MCF 10A (cell line): ENCODE measurements at regions not wholly inside any gene's neighbourhood (a gene's known extent, or its start where the extent isn't known, plus 50 kb on each side); places are given as distances from the start of the nearest gene placed in this dataset.

Source experiments
- BruUV-seq: library from RNA; stranded (reverse); fragments of 400-500 nt; replicated peaks from 2 replicates; lab custom pipeline; 2021; lab: Mats Ljungman, UMichigan
- CTCF ChIA-PET: fragments of 300-600 bp; sonication (Branson Sonifier 250); formaldehyde crosslinking; extraction: SDS; loops from one replicate; lab custom pipeline; 2021; ENCODE audit warnings: antibody characterized with exemption, inconsistent platforms; lab: Yijun Ruan, JAX
- POLR2A ChIA-PET: fragments of 300-600, 350-650 bp; sonication (Branson Sonifier 250); formaldehyde crosslinking; extraction: SDS; loops from one replicate; lab custom pipeline; 2020; ENCODE audit warnings: antibody characterized with exemption, inconsistent platforms; lab: Yijun Ruan, JAX
- DNase-seq: peaks from one replicate; pipeline ENCODE4 v3.0.0-alpha.2; 2018; ENCODE audit not compliant: unreplicated experiment
- H3K27ac Mint-ChIP-seq: one replicate; pipeline ENCODE4 v1.8.0; 2022; ENCODE audit warnings: mild to moderate bottlenecking, low read depth, mixed read lengths; ENCODE audit not compliant: unreplicated experiment
- H3K27me3 Mint-ChIP-seq: one replicate; pipeline ENCODE4 v1.8.0; 2022; ENCODE audit warnings: mixed read lengths; ENCODE audit not compliant: insufficient read depth, unreplicated experiment
- H3K36me3 Mint-ChIP-seq: one replicate; pipeline ENCODE4 v1.8.0; 2022; ENCODE audit warnings: mild to moderate bottlenecking, moderate library complexity, mixed read lengths; ENCODE audit not compliant: insufficient read depth, unreplicated experiment
- H3K4me1 Mint-ChIP-seq: one replicate; pipeline ENCODE4 v1.8.0; 2022; ENCODE audit warnings: mixed read lengths; ENCODE audit not compliant: insufficient read depth, unreplicated experiment
- H3K4me3 Mint-ChIP-seq: one replicate; pipeline ENCODE4 v1.8.0; 2022; ENCODE audit warnings: mild to moderate bottlenecking, moderate library complexity, mixed read lengths; ENCODE audit not compliant: unreplicated experiment
- H3K9me3 Mint-ChIP-seq: one replicate; pipeline ENCODE4 v1.8.0; 2022; ENCODE audit warnings: mixed read lengths; ENCODE audit not compliant: unreplicated experiment
- CTCF ChIP-seq: fragments of 200-600 bp; IDR thresholded peaks from one replicate; pipeline ENCODE4 v1.8.0; 2022; ENCODE audit warnings: antibody characterized with exemption, mild to moderate bottlenecking; ENCODE audit not compliant: unreplicated experiment
- intact Hi-C: fragments of 100-400 bp; cut with micrococcal nuclease; formaldehyde crosslinking; loops from 2 replicates; pipeline ENCODE4 v1.14.1; 2022

- H3K4me3 Mint-ChIP-seq, result no peak overlapping the region
- H3K9me3 Mint-ChIP-seq, result peaks cover 4% of the 10 kb centered on the region
- no TSS peak for BruUV-seq
- peaks cover 6% of the 10 kb centered on the region for H3K4me1 Mint-ChIP-seq
- CTCF ChIA-PET, result no interaction called here
- no peak overlapping the region for H3K27ac Mint-ChIP-seq
- intact Hi-C loops, result no loop called here
- no peaks in the 10 kb centered on the region for H3K36me3 Mint-ChIP-seq
- no peak for DNase-seq
- POLR2A ChIA-PET, result no interaction called here
- no peak for TF ChIP-seq CTCF
- H3K27me3 Mint-ChIP-seq, result peaks cover 66% of the 10 kb centered on the region
These were observed 94.7 kb downstream of the RAMP3 start for GRCh38 chr7:45252248-45252647.

- Mint-ChIP-seq H3K4me1 (peaks cover 6% of the 10 kb centered on the region), H3K36me3 (no peaks in the 10 kb centered on the region), H3K9me3 (no peaks in the 10 kb centered on the region), H3K4me3 (no peak overlapping the region), H3K27me3 (peaks cover 66% of the 10 kb centered on the region), H3K27ac (no peak overlapping the region)
- no TSS peak for BruUV-seq
- intact Hi-C loops, result no loop called here
- no peak for DNase-seq
- no peak for TF ChIP-seq CTCF
- ChIA-PET POLR2A (no interaction called here), CTCF (no interaction called here)
These were observed 95.3 kb downstream of the RAMP3 start for GRCh38 chr7:45252857-45253256.

GRCh38 chr7:45253368-45253767 lies 95.8 kb downstream of the RAMP3 start:
- TF ChIP-seq CTCF, result no peak
- CTCF ChIA-PET, result interaction anchor here (3.2 kb wide), 1 partner anchor 98 kb away, joined by 13 read pairs; no protein-coding TSS in a partner anchor
- BruUV-seq, result no TSS peak
- no peak for DNase-seq
- Mint-ChIP-seq H3K4me1 (peaks cover 6% of the 10 kb centered on the region), H3K36me3 (no peaks in the 10 kb centered on the region), H3K9me3 (no peaks in the 10 kb centered on the region), H3K27ac (no peak overlapping the region), H3K27me3 (peaks cover 66% of the 10 kb centered on the region), H3K4me3 (no peak overlapping the region)
- intact Hi-C loops, result no loop called here
- POLR2A ChIA-PET, result no interaction called here

- ChIA-PET CTCF (interaction anchor here (3.2 kb wide), 1 partner anchor 100 kb away, joined by 13 read pairs; no protein-coding TSS in a partner anchor), POLR2A (no interaction called here)
- Mint-ChIP-seq H3K27ac (no peak overlapping the region), H3K27me3 (peaks cover 56% of the 10 kb centered on the region), H3K4me1 (peaks cover 6% of the 10 kb centered on the region), H3K36me3 (no peaks in the 10 kb centered on the region), H3K4me3 (no peak overlapping the region), H3K9me3 (no peaks in the 10 kb centered on the region)
- no TSS peak for BruUV-seq
- TF ChIP-seq CTCF, result no peak
- DNase-seq, result no peak
- intact Hi-C loops, result no loop called here
These were observed 97.6 kb downstream of the RAMP3 start for GRCh38 chr7:45255187-45255586.
